ENCODE measurements at regions not wholly inside any gene's neighbourhood (a gene's known extent, or its start where the extent isn't known, plus 50 kb on each side); places are given as distances from the start of the nearest gene placed in this dataset.

GRCh38 chr2:146918280-146918679 is 926.5 kb upstream of the ACVR2A start:
- Histone ChIP-seq H3K27ac (ENCODE audit: low read depth, low read length) (no peak overlapping the region), H3K4me1 (ENCODE audit: control insufficient read depth, insufficient read depth, low read length) (no peaks in the 10 kb centered on the region), H3K9me3 (ENCODE audit: control insufficient read depth, insufficient read depth, low read length) (no peaks in the 10 kb centered on the region), H3K36me3 (ENCODE audit: control insufficient read depth, insufficient read depth, low read length) (no peaks in the 10 kb centered on the region), H3K27me3 (ENCODE audit: control insufficient read depth, insufficient read depth, low read length) (no peaks in the 10 kb centered on the region), H3K4me3 (ENCODE audit: low read depth, low read length) (no peak overlapping the region), H3K9ac (ENCODE audit: low read depth, low read length) (no peak overlapping the region)

GRCh38 chr2:146917431-146918042 is 927.3 kb upstream of the ACVR2A start:
- H3K36me3 ChIP-seq (ENCODE audit: control insufficient read depth, insufficient read depth, low read length) = no peaks in the 10 kb centered on the region
- H3K27ac ChIP-seq (ENCODE audit: low read depth, low read length) = no peak overlapping the region
- no peaks in the 10 kb centered on the region for H3K9me3 ChIP-seq (ENCODE audit: control insufficient read depth, insufficient read depth, low read length)
- no peaks in the 10 kb centered on the region for H3K4me1 ChIP-seq (ENCODE audit: control insufficient read depth, insufficient read depth, low read length)
- no peaks in the 10 kb centered on the region for H3K27me3 ChIP-seq (ENCODE audit: control insufficient read depth, insufficient read depth, low read length)
- H3K9ac ChIP-seq (ENCODE audit: low read depth, low read length) = no peak overlapping the region
- H3K4me3 ChIP-seq (ENCODE audit: low read depth, low read length) = no peak overlapping the region

GRCh38 chr2:146916914-146917313 is 927.9 kb upstream of the ACVR2A start:
- no peaks in the 10 kb centered on the region for H3K4me1 ChIP-seq (ENCODE audit: control insufficient read depth, insufficient read depth, low read length)
- H3K27ac ChIP-seq (ENCODE audit: low read depth, low read length) = no peak overlapping the region
- no peak overlapping the region for H3K4me3 ChIP-seq (ENCODE audit: low read depth, low read length)
- H3K9me3 ChIP-seq (ENCODE audit: control insufficient read depth, insufficient read depth, low read length) = no peaks in the 10 kb centered on the region
- no peak overlapping the region for H3K9ac ChIP-seq (ENCODE audit: low read depth, low read length)
- H3K27me3 ChIP-seq (ENCODE audit: control insufficient read depth, insufficient read depth, low read length) = no peaks in the 10 kb centered on the region
- H3K36me3 ChIP-seq (ENCODE audit: control insufficient read depth, insufficient read depth, low read length) = no peaks in the 10 kb centered on the region

GRCh38 chr2:146913476-146913875 is 931.4 kb upstream of the ACVR2A start:
- H3K36me3 ChIP-seq (ENCODE audit: control insufficient read depth, insufficient read depth, low read length) = no peaks in the 10 kb centered on the region
- H3K4me1 ChIP-seq (ENCODE audit: control insufficient read depth, insufficient read depth, low read length) = no peaks in the 10 kb centered on the region
- no peak overlapping the region for H3K9ac ChIP-seq (ENCODE audit: low read depth, low read length)
- no peak overlapping the region for H3K27ac ChIP-seq (ENCODE audit: low read depth, low read length)
- H3K9me3 ChIP-seq (ENCODE audit: control insufficient read depth, insufficient read depth, low read length) = no peaks in the 10 kb centered on the region
- H3K4me3 ChIP-seq (ENCODE audit: low read depth, low read length) = no peak overlapping the region
- H3K27me3 ChIP-seq (ENCODE audit: control insufficient read depth, insufficient read depth, low read length) = no peaks in the 10 kb centered on the region

- no peaks in the 10 kb centered on the region for H3K27me3 ChIP-seq (ENCODE audit: control insufficient read depth, insufficient read depth, low read length)
- H3K27ac ChIP-seq (ENCODE audit: low read depth, low read length) = no peak overlapping the region
- no peaks in the 10 kb centered on the region for H3K36me3 ChIP-seq (ENCODE audit: control insufficient read depth, insufficient read depth, low read length)
- H3K4me1 ChIP-seq (ENCODE audit: control insufficient read depth, insufficient read depth, low read length) = no peaks in the 10 kb centered on the region
- no peak overlapping the region for H3K9ac ChIP-seq (ENCODE audit: low read depth, low read length)
- H3K9me3 ChIP-seq (ENCODE audit: control insufficient read depth, insufficient read depth, low read length) = no peaks in the 10 kb centered on the region
- no peak overlapping the region for H3K4me3 ChIP-seq (ENCODE audit: low read depth, low read length)
Observed at GRCh38 chr2:146912536-146912935, 932.3 kb upstream of the ACVR2A start.

- Histone ChIP-seq H3K9me3 (ENCODE audit: control insufficient read depth, insufficient read depth, low read length) (no peaks in the 10 kb centered on the region), H3K27ac (ENCODE audit: low read depth, low read length) (no peak overlapping the region), H3K4me3 (ENCODE audit: low read depth, low read length) (no peak overlapping the region), H3K4me1 (ENCODE audit: control insufficient read depth, insufficient read depth, low read length) (no peaks in the 10 kb centered on the region), H3K9ac (ENCODE audit: low read depth, low read length) (no peak overlapping the region), H3K27me3 (ENCODE audit: control insufficient read depth, insufficient read depth, low read length) (no peaks in the 10 kb centered on the region), H3K36me3 (ENCODE audit: control insufficient read depth, insufficient read depth, low read length) (no peaks in the 10 kb centered on the region)
Observed at GRCh38 chr2:146908776-146909175, 936.1 kb upstream of the ACVR2A start.

GRCh38 chr2:146898083-146898482 is 946.7 kb upstream of the ACVR2A start:
- H3K4me3 ChIP-seq (ENCODE audit: low read depth, low read length) = no peak overlapping the region
- H3K27me3 ChIP-seq (ENCODE audit: control insufficient read depth, insufficient read depth, low read length) = no peaks in the 10 kb centered on the region
- no peaks in the 10 kb centered on the region for H3K36me3 ChIP-seq (ENCODE audit: control insufficient read depth, insufficient read depth, low read length)
- H3K9me3 ChIP-seq (ENCODE audit: control insufficient read depth, insufficient read depth, low read length) = no peaks in the 10 kb centered on the region
- no peaks in the 10 kb centered on the region for H3K4me1 ChIP-seq (ENCODE audit: control insufficient read depth, insufficient read depth, low read length)
- no peak overlapping the region for H3K27ac ChIP-seq (ENCODE audit: low read depth, low read length)
- H3K9ac ChIP-seq (ENCODE audit: low read depth, low read length) = no peak overlapping the region

GRCh38 chr2:146894514-146894913 is 950.3 kb upstream of the ACVR2A start:
- Histone ChIP-seq H3K27me3 (ENCODE audit: control insufficient read depth, insufficient read depth, low read length) (no peaks in the 10 kb centered on the region), H3K9me3 (ENCODE audit: control insufficient read depth, insufficient read depth, low read length) (no peaks in the 10 kb centered on the region), H3K4me1 (ENCODE audit: control insufficient read depth, insufficient read depth, low read length) (no peaks in the 10 kb centered on the region), H3K36me3 (ENCODE audit: control insufficient read depth, insufficient read depth, low read length) (no peaks in the 10 kb centered on the region), H3K9ac (ENCODE audit: low read depth, low read length) (no peak overlapping the region), H3K27ac (ENCODE audit: low read depth, low read length) (no peak overlapping the region), H3K4me3 (ENCODE audit: low read depth, low read length) (no peak overlapping the region)

GRCh38 chr2:146893500-146894041 is 951.3 kb upstream of the ACVR2A start:
- Histone ChIP-seq H3K4me1 (ENCODE audit: control insufficient read depth, insufficient read depth, low read length) (no peaks in the 10 kb centered on the region), H3K27me3 (ENCODE audit: control insufficient read depth, insufficient read depth, low read length) (no peaks in the 10 kb centered on the region), H3K27ac (ENCODE audit: low read depth, low read length) (no peak overlapping the region), H3K9ac (ENCODE audit: low read depth, low read length) (no peak overlapping the region), H3K4me3 (ENCODE audit: low read depth, low read length) (no peak overlapping the region), H3K36me3 (ENCODE audit: control insufficient read depth, insufficient read depth, low read length) (no peaks in the 10 kb centered on the region), H3K9me3 (ENCODE audit: control insufficient read depth, insufficient read depth, low read length) (no peaks in the 10 kb centered on the region)

- Histone ChIP-seq H3K36me3 (ENCODE audit: control insufficient read depth, insufficient read depth, low read length) (no peaks in the 10 kb centered on the region), H3K27ac (ENCODE audit: low read depth, low read length) (no peak overlapping the region), H3K4me1 (ENCODE audit: control insufficient read depth, insufficient read depth, low read length) (no peaks in the 10 kb centered on the region), H3K4me3 (ENCODE audit: low read depth, low read length) (no peak overlapping the region), H3K9ac (ENCODE audit: low read depth, low read length) (no peak overlapping the region), H3K9me3 (ENCODE audit: control insufficient read depth, insufficient read depth, low read length) (no peaks in the 10 kb centered on the region), H3K27me3 (ENCODE audit: control insufficient read depth, insufficient read depth, low read length) (no peaks in the 10 kb centered on the region)
Observed at GRCh38 chr2:146890491-146890890, 954.3 kb upstream of the ACVR2A start.

GRCh38 chr2:146879882-146880281 is 964.9 kb upstream of the ACVR2A start:
- H3K4me3 ChIP-seq (ENCODE audit: low read depth, low read length) = no peak overlapping the region
- no peaks in the 10 kb centered on the region for H3K9me3 ChIP-seq (ENCODE audit: control insufficient read depth, insufficient read depth, low read length)
- H3K36me3 ChIP-seq (ENCODE audit: control insufficient read depth, insufficient read depth, low read length) = no peaks in the 10 kb centered on the region
- H3K9ac ChIP-seq (ENCODE audit: low read depth, low read length) = no peak overlapping the region
- no peaks in the 10 kb centered on the region for H3K27me3 ChIP-seq (ENCODE audit: control insufficient read depth, insufficient read depth, low read length)
- H3K27ac ChIP-seq (ENCODE audit: low read depth, low read length) = no peak overlapping the region
- H3K4me1 ChIP-seq (ENCODE audit: control insufficient read depth, insufficient read depth, low read length) = no peaks in the 10 kb centered on the region

Data from HUES48 (cell line).